GM12878 (cell line): ENCODE measurements at regions not wholly inside any gene's neighbourhood (a gene's known extent, or its start where the extent isn't known, plus 50 kb on each side); places are given as distances from the start of the nearest gene placed in this dataset.
A peak's percentile ranks its signal among the peaks of the same experiment; 100 is the strongest.

ENCODE experiments used
- ATAC-seq: fragments of 200-7000 bp; cut with Tn5 transposase; 3 replicates; pipeline ENCODE4 v1.9.1; 2020; ENCODE audit warnings: mild to moderate bottlenecking, moderate library complexity
- BruUV-seq: library from RNA; stranded (reverse); fragments of 400-500 nt; replicated peaks from 2 replicates; lab custom pipeline; 2021; lab: Mats Ljungman, UMichigan
- CTCF ChIA-PET: fragments of 300-600 bp; sonication (Branson Sonifier 250); formaldehyde crosslinking; extraction: SDS; loops from one replicate; lab custom pipeline; 2021; ENCODE audit warnings: inconsistent platforms; lab: Yijun Ruan, JAX
- POLR2A ChIA-PET: fragments of 350-600 bp; formaldehyde crosslinking; extraction: SDS; loops from one replicate; lab custom pipeline; 2021; ENCODE audit warnings: inconsistent platforms; lab: Charles Lee
- RAD21 ChIA-PET: fragments of 300-600 bp; sonication (Branson Sonifier 250); formaldehyde crosslinking; loops from one replicate; lab custom pipeline; 2023; ENCODE audit warnings: antibody characterized with exemption; ENCODE audit not compliant: unreplicated experiment; lab: Charles Lee
- SMC1A ChIA-PET: fragments of 300-600 bp; sonication (Branson Sonifier 250); formaldehyde crosslinking; loops from one replicate; lab custom pipeline; 2023; ENCODE audit not compliant: unreplicated experiment, uncharacterized antibody; lab: Charles Lee
- DNase-seq: peaks from one replicate; pipeline ENCODE4 v3.0.0-alpha.2; 2011; ENCODE audit warnings: low read depth, low spot score
- FAIRE-seq: peaks from 3 replicates; lab custom pipeline; 2011; peaks lifted over from hg19 to GRCh38; lab: Jason Lieb, UNC
- H2AFZ ChIP-seq: 2 replicates; pipeline ENCODE4 v1.6.0; 2011; ENCODE audit warnings: low read depth, low read length, control low read depth; ENCODE audit not compliant: control insufficient read depth
- H3K27ac ChIP-seq: 2 replicates; pipeline ENCODE4 v1.5.1; 2011; ENCODE audit warnings: control low read depth; ENCODE audit not compliant: control insufficient read depth, insufficient read depth
- H3K27me3 ChIP-seq, 2 experiments: replicated peaks in 1 of 2; 2 replicates each; pipeline versions ENCODE4 v1.6.0 to v1.6.1; 2011; ENCODE audit warnings: low read length in 1 of 2; ENCODE audit not compliant: control insufficient read depth in 2 of 2, insufficient read depth in 2 of 2
- H3K36me3 ChIP-seq, 2 experiments: 2 replicates each; pipeline ENCODE4 v1.5.1; 2011; ENCODE audit warnings: low read length in 1 of 2; ENCODE audit not compliant: control insufficient read depth in 2 of 2, insufficient read depth in 2 of 2
- H3K4me1 ChIP-seq: 2 replicates; pipeline ENCODE4 v1.6.1; 2011; ENCODE audit warnings: mild to moderate bottlenecking, low read length, moderate library complexity, mixed read lengths; ENCODE audit not compliant: control insufficient read depth, insufficient read depth
- H3K4me2 ChIP-seq: 2 replicates; pipeline ENCODE4 v1.6.0; 2011; ENCODE audit warnings: control low read depth; ENCODE audit not compliant: control insufficient read depth, insufficient read depth
- H3K4me3 ChIP-seq: fragments of 200-600 bp; sonication (generic); 2 replicates; pipeline ENCODE4 v1.5.1; 2016
- H3K79me2 ChIP-seq: 2 replicates; pipeline ENCODE4 v1.6.0; 2011; ENCODE audit warnings: low read length; ENCODE audit not compliant: control insufficient read depth, insufficient read depth
- H3K9ac ChIP-seq: 2 replicates; pipeline ENCODE4 v1.8.0; 2011; ENCODE audit warnings: low read length, control low read depth, mixed read lengths; ENCODE audit not compliant: control insufficient read depth, insufficient read depth
- H3K9me3 ChIP-seq: replicated peaks from 3 replicates; pipeline ENCODE4 v1.5.1; 2011; ENCODE audit warnings: mild to moderate bottlenecking, low read length; ENCODE audit not compliant: control insufficient read depth, insufficient read depth
- H4K20me1 ChIP-seq: 2 replicates; pipeline ENCODE4 v1.6.0; 2011; ENCODE audit not compliant: control insufficient read depth, insufficient read depth
- ATF7 ChIP-seq: fragments of 450-650 bp; IDR thresholded peaks from 2 replicates; pipeline ENCODE4 v1.6.1; 2016; ENCODE audit warnings: low read depth, mild to moderate bottlenecking
- CREB1 ChIP-seq: IDR thresholded peaks from 2 replicates; pipeline ENCODE4 v1.6.1; 2012; ENCODE audit warnings: low read depth, mild to moderate bottlenecking, inconsistent platforms
- CUX1 ChIP-seq: IDR thresholded peaks from 2 replicates; pipeline ENCODE4 v1.6.1; 2012; ENCODE audit warnings: improper control_type of control experiment, low read depth, low read length; ENCODE audit not compliant: insufficient replicate concordance
- ELK1 ChIP-seq: IDR thresholded peaks from 2 replicates; pipeline ENCODE4 v1.6.1; 2012; ENCODE audit warnings: low read depth, low read length, improper control_type of control experiment
- FOXK2 ChIP-seq: fragments of 450-650 bp; IDR thresholded peaks from 2 replicates; pipeline ENCODE4 v1.6.1; 2017; ENCODE audit warnings: mild to moderate bottlenecking, moderate library complexity
- KDM1A ChIP-seq: fragments of 200-600 bp; sonication (generic); IDR thresholded peaks from 2 replicates; pipeline ENCODE4 v1.6.1; 2016; ENCODE audit warnings: borderline replicate concordance
- MEF2B ChIP-seq: fragments of 450-650 bp; IDR thresholded peaks from 2 replicates; pipeline ENCODE4 v1.6.1; 2018; ENCODE audit warnings: mild to moderate bottlenecking, moderate library complexity; ENCODE audit not compliant: partially characterized antibody, poor library complexity, severe bottlenecking
- PML ChIP-seq: IDR thresholded peaks from 2 replicates; pipeline ENCODE4 v1.6.1; 2012; ENCODE audit warnings: low read length, inconsistent platforms
- REST ChIP-seq: IDR thresholded peaks from 2 replicates; pipeline ENCODE4 v1.6.1; 2012; ENCODE audit warnings: mild to moderate bottlenecking, low read depth, low read length
- SMARCA5 ChIP-seq: fragments of 450-650 bp; IDR thresholded peaks from 2 replicates; pipeline ENCODE4 v1.6.1; 2017; ENCODE audit warnings: mild to moderate bottlenecking
- ZNF384 ChIP-seq: IDR thresholded peaks from 2 replicates; pipeline ENCODE4 v1.6.1; 2012; ENCODE audit warnings: low read depth, mild to moderate bottlenecking, low read length, improper control_type of control experiment, borderline replicate concordance
- WGBS: methylation state at CpG from one replicate; pipeline ENCODE4 v1.1.6; 2016; ENCODE audit warnings: low lambda C conversion rate; ENCODE audit not compliant: insufficient replicate concordance, insufficient coverage; ENCODE audit errors: missing lambda C conversion rate; 5-methylcytosine and 5-hydroxymethylcytosine counted together
- in situ Hi-C: fragments of 300-500 bp; cut with MboI; formaldehyde crosslinking; loops from 9 replicates; pipeline ENCODE4 v1.14.3; 2018; ENCODE audit warnings: mixed read lengths
- intact Hi-C: fragments of 100-400 bp; cut with micrococcal nuclease; formaldehyde crosslinking; loops from one replicate; pipeline ENCODE4 v1.14.2; 2022; ENCODE audit not compliant: unreplicated experiment
- TF ChIP-seq, protein P1 (sequence below): IDR thresholded peaks from 2 replicates; pipeline ENCODE4 v1.6.1; 2011; ENCODE audit warnings: low read depth, mild to moderate bottlenecking, low read length, moderate library complexity, borderline replicate concordance; ENCODE audit errors: extremely low read depth

- TF ChIP-seq ZNF384 (no peak), FOXK2 (no peak), PML (no peak)
- TF ChIP-seq, all 136 proteins: peak for 0
These were observed 684.3 kb upstream of the SORCS1 start (continued) for GRCh38 chr10:107848726-107849360.

GRCh38 chr10:107847620-107848019 is 683.1 kb upstream of the SORCS1 start:
- no peaks in the 10 kb centered on the region for H3K79me2 ChIP-seq
- CTCF ChIA-PET = no interaction called here
- TF ChIP-seq, protein P1, sequence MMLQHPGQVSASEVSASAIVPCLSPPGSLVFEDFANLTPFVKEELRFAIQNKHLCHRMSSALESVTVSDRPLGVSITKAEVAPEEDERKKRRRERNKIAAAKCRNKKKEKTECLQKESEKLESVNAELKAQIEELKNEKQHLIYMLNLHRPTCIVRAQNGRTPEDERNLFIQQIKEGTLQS = no peak
- TF ChIP-seq ZNF384 = no peak
- TF ChIP-seq MEF2B = no peak
- TF ChIP-seq ELK1 = no peak
- no peak for TF ChIP-seq REST
- TF ChIP-seq CUX1 = no peak
- no peak for TF ChIP-seq KDM1A
- 0 out of 2 replicates have a peak, but pooled peaks have one; percentile 24 for TF ChIP-seq ATF7
- no peak for TF ChIP-seq CREB1
- TF ChIP-seq SMARCA5 = no peak

More at GRCh38 chr10:107847620-107848019, 683.1 kb upstream of the SORCS1 start:
- Histone ChIP-seq H3K4me1 (no peaks in the 10 kb centered on the region), H4K20me1 (no peaks in the 10 kb centered on the region), H3K9me3 (no peaks in the 10 kb centered on the region), H3K36me3 (no peaks in the 10 kb centered on the region), H3K4me2 (no peak overlapping the region), H2AFZ (no peak overlapping the region), H3K9ac (no peak overlapping the region), H3K27me3 (no peaks in the 10 kb centered on the region), H3K4me3 (no peak overlapping the region), H3K27ac (no peak overlapping the region)
- FAIRE-seq (peak; percentile 44), DNase-seq (no peak), ATAC-seq (peak; percentile 91)
- ChIA-PET POLR2A (no interaction called here), SMC1A (interaction anchor here (0.6 to 1.4 kb wide), 5 partner anchors 10 to 1136 kb away, joined by 3 to 7 read pairs (median 3); no protein-coding TSS in a partner anchor), RAD21 (interaction anchor here (0.9 to 1.2 kb wide), 2 partner anchors 13 to 357 kb away, joined by 3 to 4 read pairs; no protein-coding TSS in a partner anchor)
- intact Hi-C loops (loop anchor here (10.0 kb wide), 1 partner anchor 157 kb away; no protein-coding TSS in a partner anchor), in situ Hi-C loops (no loop called here)
- WGBS = 4% methylated on average over 2 of the region's 2 CpGs
- BruUV-seq = no TSS peak
